Right lobe of liver (tissue), 6 donors: ENCODE measurements at regions not wholly inside any gene's neighbourhood (a gene's known extent, or its start where the extent isn't known, plus 50 kb on each side); places are given as distances from the start of the nearest gene placed in this dataset.
A peak's percentile ranks its signal among the peaks of the same experiment; 100 is the strongest.

Source experiments
- ATAC-seq, 4 donors: fragments of 200-7000 bp; cut with Tn5 transposase; one replicate each; pipeline ENCODE4 v1.9.1; 2020; ENCODE audit warnings: mild to moderate bottlenecking in 4 of 4, moderate library complexity in 4 of 4
- DNase-seq, 3 donors: peaks; one replicate each; pipeline ENCODE4 v3.0.0-alpha.2; 2020
- H3K27ac ChIP-seq, 3 donors: fragments of 200-600 bp; one replicate each; pipeline ENCODE4 v1.8.0; 2022
- H3K27me3 ChIP-seq, 2 donors: fragments of 200-600 bp; one replicate each; pipeline ENCODE4 v1.8.0; 2022
- H3K36me3 ChIP-seq, 4 donors: fragments of 200-600 bp; sonication (generic) in 1 of 4; one replicate each; pipeline versions ENCODE4 v1.5.1 to v1.8.0; 2017 to 2022; ENCODE audit warnings: control low read depth in 1 of 4
- H3K4me1 ChIP-seq, 4 donors: fragments of 200-600 bp; sonication (generic) in 1 of 4; one replicate each; pipeline versions ENCODE4 v1.5.1 to v1.8.0; 2017 to 2022; ENCODE audit warnings: control low read depth in 1 of 4
- H3K4me3 ChIP-seq, 3 donors: fragments of 200-600 bp; one replicate each; pipeline ENCODE4 v1.8.0; 2022
- H3K9me3 ChIP-seq, 4 donors: fragments of 200-600 bp; sonication (generic) in 1 of 4; one replicate each; pipeline versions ENCODE4 v1.5.1 to v1.8.0; 2017 to 2022; ENCODE audit warnings: control low read depth in 1 of 4
- POLR2A ChIP-seq: fragments of 450-650 bp; IDR thresholded peaks from one replicate; pipeline ENCODE4 v1.6.1; 2017; ENCODE audit warnings: antibody characterized with exemption, mild to moderate bottlenecking
- WGBS: methylation state at CpG from one replicate; pipeline ENCODE4 v1.1.6; 2018; ENCODE audit warnings: low coverage, low lambda C conversion rate; ENCODE audit not compliant: insufficient coverage; ENCODE audit errors: missing lambda C conversion rate; 5-methylcytosine and 5-hydroxymethylcytosine counted together
- intact Hi-C, 2 donors: fragments of 100-400 bp; cut with DNase I; formaldehyde crosslinking; loops; one replicate each; pipeline versions ENCODE4 v1.11.2 to v1.14.1; 2022
- TF ChIP-seq, protein P1 (sequence below), 4 donors: fragments of 200-600 bp in 3 of 4; fragments of 450-650 bp in 1 of 4; IDR thresholded peaks; one replicate each; pipeline versions ENCODE4 v1.5.1 to v1.8.0; 2016 to 2022; ENCODE audit warnings: antibody characterized with exemption in 4 of 4, mild to moderate bottlenecking in 2 of 4
- donor health status: DM: no; HTN: yes; CAD: no.
- donor health status: DM: no; HTN: no; CAD: no.
- donor health status: DM: no; HTN: no; CAD: no.
- donor health status: DM: no; HTN: yes; CAD: no.
- donor health status: DM: no; HTN: yes; CAD: no.

DNA sequence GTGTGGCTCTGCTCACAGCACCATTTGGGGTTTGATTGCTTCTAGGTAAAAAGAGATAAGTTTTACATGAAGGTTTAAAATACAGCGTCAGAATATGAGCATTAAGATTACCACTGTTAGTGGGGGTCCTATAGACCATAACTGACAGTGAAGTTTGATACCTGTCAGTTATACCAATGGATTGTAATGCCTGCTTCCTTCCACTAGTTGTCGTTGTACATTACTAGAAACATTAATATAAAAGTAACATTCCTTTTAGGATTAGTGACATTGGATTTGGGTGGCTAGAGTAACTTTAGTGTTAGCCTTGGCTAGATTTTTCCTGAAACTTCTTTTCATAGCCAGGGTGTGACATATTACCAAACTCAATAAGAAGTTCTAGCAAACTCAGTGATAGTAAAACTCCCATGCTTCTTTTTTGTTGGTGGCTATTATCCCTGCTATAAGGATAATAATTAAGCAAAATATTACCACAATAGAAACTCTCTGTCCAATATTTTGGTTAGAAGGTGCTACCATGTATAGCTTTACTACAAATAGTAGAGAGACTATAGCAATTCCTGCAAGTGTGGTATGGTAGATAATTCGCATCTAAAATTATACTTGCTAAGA lies 57.1 kb downstream of the FAM181B start:
- ATAC-seq (peak in 1 of 4 donors; percentile 33), DNase-seq (no peak)
- 47% methylated on average over 3 of the region's 3 CpGs for WGBS
- no peaks in the 10 kb centered on the region for H3K27me3 ChIP-seq
- intact Hi-C loops = no loop called here
- H3K27ac ChIP-seq = no peak overlapping the region
- H3K9me3 ChIP-seq = no peaks in the 10 kb centered on the region
- H3K36me3 ChIP-seq = no peaks in the 10 kb centered on the region
- H3K4me1 ChIP-seq = no peaks in the 10 kb centered on the region
- TF ChIP-seq, protein P1, sequence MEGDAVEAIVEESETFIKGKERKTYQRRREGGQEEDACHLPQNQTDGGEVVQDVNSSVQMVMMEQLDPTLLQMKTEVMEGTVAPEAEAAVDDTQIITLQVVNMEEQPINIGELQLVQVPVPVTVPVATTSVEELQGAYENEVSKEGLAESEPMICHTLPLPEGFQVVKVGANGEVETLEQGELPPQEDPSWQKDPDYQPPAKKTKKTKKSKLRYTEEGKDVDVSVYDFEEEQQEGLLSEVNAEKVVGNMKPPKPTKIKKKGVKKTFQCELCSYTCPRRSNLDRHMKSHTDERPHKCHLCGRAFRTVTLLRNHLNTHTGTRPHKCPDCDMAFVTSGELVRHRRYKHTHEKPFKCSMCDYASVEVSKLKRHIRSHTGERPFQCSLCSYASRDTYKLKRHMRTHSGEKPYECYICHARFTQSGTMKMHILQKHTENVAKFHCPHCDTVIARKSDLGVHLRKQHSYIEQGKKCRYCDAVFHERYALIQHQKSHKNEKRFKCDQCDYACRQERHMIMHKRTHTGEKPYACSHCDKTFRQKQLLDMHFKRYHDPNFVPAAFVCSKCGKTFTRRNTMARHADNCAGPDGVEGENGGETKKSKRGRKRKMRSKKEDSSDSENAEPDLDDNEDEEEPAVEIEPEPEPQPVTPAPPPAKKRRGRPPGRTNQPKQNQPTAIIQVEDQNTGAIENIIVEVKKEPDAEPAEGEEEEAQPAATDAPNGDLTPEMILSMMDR (IDR thresholded peaks at IDR 0.05) = peak; percentile 23 to 49 (median 42)
- no peak for TF ChIP-seq POLR2A
- no peak overlapping the region for H3K4me3 ChIP-seq

DNA sequence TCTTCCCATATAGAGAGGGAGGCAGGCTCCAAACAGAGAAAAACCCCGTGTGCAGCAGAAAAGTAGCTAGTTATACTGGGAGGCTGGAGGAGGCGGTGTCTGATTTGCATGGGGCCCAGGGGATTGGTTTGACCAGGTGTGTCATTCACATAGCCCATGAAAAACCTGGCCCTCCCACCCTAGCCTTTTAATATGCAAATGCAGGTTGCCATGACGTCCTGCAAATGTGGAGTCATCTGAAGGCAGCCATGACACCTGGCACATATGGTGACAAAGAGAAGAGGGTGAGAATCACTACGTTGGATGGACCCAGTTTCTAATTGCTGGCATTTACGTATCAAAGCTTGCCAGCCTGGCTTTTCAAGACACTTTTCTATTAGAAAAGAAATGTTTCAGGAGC lies 57.8 kb downstream of the FAM181B start:
- H3K27ac ChIP-seq = no peak overlapping the region
- TF ChIP-seq POLR2A = no peak
- TF ChIP-seq, protein P1 (IDR thresholded peaks at IDR 0.05) = no peak
- no peak overlapping the region for H3K4me3 ChIP-seq
- no peaks in the 10 kb centered on the region for H3K27me3 ChIP-seq
- intact Hi-C loops = no loop called here
- H3K9me3 ChIP-seq = no peaks in the 10 kb centered on the region
- ATAC-seq = no peak
- WGBS = 39% methylated on average over 4 of the region's 5 CpGs
- no peaks in the 10 kb centered on the region for H3K36me3 ChIP-seq
- no peaks in the 10 kb centered on the region for H3K4me1 ChIP-seq
- DNase-seq = no peak

DNA sequence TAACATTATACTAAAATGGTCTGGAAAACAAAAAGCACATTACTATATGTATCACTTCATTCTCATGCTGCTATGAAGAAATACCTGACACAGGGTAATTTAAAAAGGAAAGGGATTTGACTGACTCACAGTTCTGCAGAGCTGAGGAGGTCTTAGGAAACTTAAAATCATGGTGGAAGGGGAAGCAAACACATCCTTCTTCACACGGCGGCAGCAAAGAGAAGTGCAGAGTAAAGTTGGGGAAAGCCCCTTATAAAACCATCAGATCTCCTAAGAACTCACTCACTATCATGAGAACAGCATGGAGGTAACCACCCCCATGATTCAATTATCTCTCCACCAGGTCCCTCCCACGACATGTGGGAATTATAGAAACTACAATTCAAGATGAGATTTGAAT lies 60.0 kb downstream of the FAM181B start:
- Histone ChIP-seq H3K27me3 (no peaks in the 10 kb centered on the region), H3K36me3 (no peaks in the 10 kb centered on the region), H3K4me1 (no peaks in the 10 kb centered on the region), H3K9me3 (no peaks in the 10 kb centered on the region), H3K27ac (no peak overlapping the region), H3K4me3 (no peak overlapping the region)
- DNase-seq = no peak
- ATAC-seq = no peak
- intact Hi-C loops = no loop called here
- TF ChIP-seq, protein P1 (IDR thresholded peaks at IDR 0.05) = no peak
- no peak for TF ChIP-seq POLR2A
- 43% methylated on average over 3 of the region's 3 CpGs for WGBS

DNA sequence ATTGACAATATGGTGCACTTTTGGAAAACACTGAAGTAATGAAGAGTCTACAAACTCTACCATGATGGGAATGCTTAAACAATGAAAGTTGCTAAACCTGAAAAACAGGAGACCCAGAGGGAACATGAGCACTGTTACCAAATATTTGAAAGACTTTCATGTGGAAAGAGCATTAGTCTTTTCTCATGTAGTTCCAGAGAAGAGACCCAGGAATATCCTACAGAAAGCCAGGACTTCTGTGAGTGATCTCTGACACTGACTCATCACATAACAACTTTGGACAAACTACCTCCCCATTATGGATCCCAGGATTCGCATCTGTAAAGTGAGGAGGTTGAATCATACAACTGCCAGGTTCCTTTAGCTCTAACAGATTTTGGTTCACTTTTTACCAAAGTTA lies 62.2 kb downstream of the FAM181B start:
- Histone ChIP-seq H3K9me3 (no peaks in the 10 kb centered on the region), H3K4me1 (no peaks in the 10 kb centered on the region), H3K36me3 (no peaks in the 10 kb centered on the region), H3K27ac (no peak overlapping the region), H3K27me3 (no peaks in the 10 kb centered on the region), H3K4me3 (no peak overlapping the region)
- intact Hi-C loops = no loop called here
- ATAC-seq (no peak), DNase-seq (no peak)
- WGBS = 45% methylated on average over 1 of the region's 1 CpG
- TF ChIP-seq POLR2A = no peak
- TF ChIP-seq, protein P1 (IDR thresholded peaks at IDR 0.05) = no peak

DNA sequence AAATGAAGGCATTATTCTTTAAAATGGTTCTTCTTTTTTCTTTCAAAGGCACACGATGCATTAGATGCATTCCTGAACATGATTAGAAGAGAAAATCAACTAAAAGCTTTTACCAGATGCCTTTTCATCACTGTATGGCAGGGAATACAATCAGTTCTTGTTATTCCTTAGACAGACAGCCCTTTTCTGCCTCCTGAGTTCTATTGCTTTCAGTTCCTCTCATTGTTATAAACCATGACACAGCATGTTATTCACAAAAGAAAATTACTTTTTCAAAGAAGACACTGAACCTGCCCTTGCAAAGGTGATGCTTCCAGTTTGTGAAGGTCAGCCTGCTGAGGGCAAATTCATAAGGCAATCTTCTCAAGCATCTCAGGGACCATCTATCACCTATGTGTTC lies 70.1 kb downstream of the FAM181B start:
- H3K27me3 ChIP-seq = no peaks in the 10 kb centered on the region
- H3K9me3 ChIP-seq = no peaks in the 10 kb centered on the region
- WGBS = 76% methylated on average over 1 of the region's 1 CpG
- no peak for DNase-seq
- no peak overlapping the region for H3K4me3 ChIP-seq
- no peak overlapping the region for H3K27ac ChIP-seq
- ATAC-seq = no peak
- TF ChIP-seq, protein P1 (IDR thresholded peaks at IDR 0.05) = no peak
- no peak for TF ChIP-seq POLR2A
- no peaks in the 10 kb centered on the region for H3K4me1 ChIP-seq
- H3K36me3 ChIP-seq = no peaks in the 10 kb centered on the region
- intact Hi-C loops = no loop called here
